ENCODE measurements at regions not wholly inside any gene's neighbourhood (a gene's known extent, or its start where the extent isn't known, plus 50 kb on each side); places are given as distances from the start of the nearest gene placed in this dataset.

- BruUV-seq (replicated peaks), result no TSS peak
- RAD21 ChIA-PET (ENCODE audit: unreplicated experiment), result no interaction called here
- no peak for TF ChIP-seq KAT2A (conservative IDR thresholded peaks at IDR 0.05; ENCODE audit: control insufficient read depth, low read depth, low read length)
- TF ChIP-seq BMI1 (IDR thresholded peaks at IDR 0.05; ENCODE audit: borderline replicate concordance), result no peak
- no peak for TF ChIP-seq E2F4 (IDR thresholded peaks at IDR 0.05; ENCODE audit: low read depth, low read length)
- no peak for TF ChIP-seq BACH1 (IDR thresholded peaks at IDR 0.05; ENCODE audit: borderline replicate concordance)
- TF ChIP-seq RELA (IDR thresholded peaks at IDR 0.05; ENCODE audit: borderline replicate concordance, partially characterized antibody), result no peak
- no peak for TF ChIP-seq ZBTB33 (IDR thresholded peaks at IDR 0.05)
- TF ChIP-seq BCLAF1 (IDR thresholded peaks at IDR 0.05), result no peak
- TF ChIP-seq PAX8 (IDR thresholded peaks at IDR 0.05), result no peak
- TF ChIP-seq BCL11A (IDR thresholded peaks at IDR 0.05; ENCODE audit: low read depth, low read length), result no peak
- no peak for TF ChIP-seq CHD4 (IDR thresholded peaks at IDR 0.05)
- FAIRE-seq, result no peak
- no peaks in the 10 kb centered on the region for H3K9me3 ChIP-seq (replicated peaks; ENCODE audit: control insufficient read depth, insufficient read depth, low read length)
- CTCF ChIA-PET, result no interaction called here
- H3K27ac ChIP-seq (ENCODE audit: control insufficient read depth, insufficient read depth), result no peak overlapping the region
- SMC1A ChIA-PET (ENCODE audit: uncharacterized antibody, unreplicated experiment), result no interaction called here
- ATAC-seq, result no peak
- no peak overlapping the region for H3K4me2 ChIP-seq (ENCODE audit: control insufficient read depth, insufficient read depth)
- POLR2A ChIA-PET, result no interaction called here
- H2AFZ ChIP-seq (ENCODE audit: control insufficient read depth, low read depth, low read length), result no peak overlapping the region
- no peaks in the 10 kb centered on the region for H3K36me3 ChIP-seq (ENCODE audit: control insufficient read depth in 2 of 2, insufficient read depth in 2 of 2, low read length in 1 of 2)
- H4K20me1 ChIP-seq (ENCODE audit: control insufficient read depth, insufficient read depth), result no peaks in the 10 kb centered on the region
- no peaks in the 10 kb centered on the region for H3K79me2 ChIP-seq (ENCODE audit: control insufficient read depth, insufficient read depth, low read length)
- no peak overlapping the region for H3K4me3 ChIP-seq
- no peaks in the 10 kb centered on the region for H3K27me3 ChIP-seq (replicated peaks in 1 of 2; ENCODE audit: control insufficient read depth in 2 of 2, insufficient read depth in 2 of 2, low read length in 1 of 2)
- intact Hi-C loops (cut with micrococcal nuclease; ENCODE audit: unreplicated experiment), result no loop called here
- H3K4me1 ChIP-seq (ENCODE audit: control insufficient read depth, insufficient read depth, low read length), result no peaks in the 10 kb centered on the region
- 21% methylated on average over 6 of the region's 6 CpGs for WGBS (ENCODE audit: insufficient coverage, insufficient replicate concordance, low lambda C conversion rate, missing lambda C conversion rate)
- DNase-seq (ENCODE audit: low read depth, low spot score), result no peak
- in situ Hi-C loops (cut with MboI), result no loop called here
- H3K9ac ChIP-seq (ENCODE audit: control insufficient read depth, insufficient read depth, low read length), result no peak overlapping the region
Measured at GRCh38 chrX:5305452-5305851, 923.2 kb downstream of the NLGN4X start.

Measured in GM12878 (cell line).